Suprapubic skin (tissue), 4 donors: ENCODE measurements at regions not wholly inside any gene's neighbourhood (a gene's known extent, or its start where the extent isn't known, plus 50 kb on each side); places are given as distances from the start of the nearest gene placed in this dataset.

Experiments
- EP300 ChIP-seq: sonication (generic); formaldehyde crosslinking; IDR thresholded peaks from one replicate; pipeline ENCODE4 v1.6.1; 2017; ENCODE audit warnings: antibody characterized with exemption
- POLR2A ChIP-seq, 2 donors: fragments of 450-650 bp; IDR thresholded peaks; one replicate each; pipeline ENCODE4 v1.6.1; 2017; ENCODE audit warnings: antibody characterized with exemption in 2 of 2, mild to moderate bottlenecking in 2 of 2, moderate library complexity in 2 of 2
- POLR2AphosphoS5 ChIP-seq, 3 donors: sonication (generic); formaldehyde crosslinking; IDR thresholded peaks; one replicate each; pipeline ENCODE4 v1.6.1; 2017; ENCODE audit warnings: antibody characterized with exemption in 3 of 3
- TF ChIP-seq, protein P1 (sequence below), 2 donors: fragments of 200-600 bp in 1 of 2; fragments of 450-650 bp in 1 of 2; sonication (generic) in 1 of 2; IDR thresholded peaks; one replicate each; pipeline ENCODE4 v1.5.1; 2016 to 2019; ENCODE audit warnings: antibody characterized with exemption in 2 of 2, mild to moderate bottlenecking in 1 of 2, moderate library complexity in 1 of 2

DNA sequence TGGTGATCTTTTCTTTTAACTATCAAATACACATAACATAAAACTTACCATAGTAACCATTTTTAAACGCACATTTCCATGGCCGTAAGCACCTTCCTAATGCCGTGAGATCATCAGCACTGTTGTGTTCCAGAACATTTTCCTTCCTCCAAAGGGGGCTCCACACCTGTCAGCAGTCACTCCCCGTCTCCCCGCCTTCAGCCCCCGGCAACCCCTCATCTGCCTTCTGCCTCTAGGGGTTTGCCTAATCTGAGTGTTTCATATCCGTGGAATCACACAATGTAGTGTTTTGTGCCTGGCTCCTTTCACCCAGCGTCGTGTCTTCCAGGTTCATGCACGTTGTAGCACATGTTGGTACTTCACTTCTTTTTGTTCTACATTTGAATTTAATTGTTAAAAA is 350.1 kb upstream of the TNRC6C start:
- TF ChIP-seq POLR2A (IDR thresholded peaks at IDR 0.05), result no peak
- no peak for TF ChIP-seq EP300
- TF ChIP-seq, protein P1, sequence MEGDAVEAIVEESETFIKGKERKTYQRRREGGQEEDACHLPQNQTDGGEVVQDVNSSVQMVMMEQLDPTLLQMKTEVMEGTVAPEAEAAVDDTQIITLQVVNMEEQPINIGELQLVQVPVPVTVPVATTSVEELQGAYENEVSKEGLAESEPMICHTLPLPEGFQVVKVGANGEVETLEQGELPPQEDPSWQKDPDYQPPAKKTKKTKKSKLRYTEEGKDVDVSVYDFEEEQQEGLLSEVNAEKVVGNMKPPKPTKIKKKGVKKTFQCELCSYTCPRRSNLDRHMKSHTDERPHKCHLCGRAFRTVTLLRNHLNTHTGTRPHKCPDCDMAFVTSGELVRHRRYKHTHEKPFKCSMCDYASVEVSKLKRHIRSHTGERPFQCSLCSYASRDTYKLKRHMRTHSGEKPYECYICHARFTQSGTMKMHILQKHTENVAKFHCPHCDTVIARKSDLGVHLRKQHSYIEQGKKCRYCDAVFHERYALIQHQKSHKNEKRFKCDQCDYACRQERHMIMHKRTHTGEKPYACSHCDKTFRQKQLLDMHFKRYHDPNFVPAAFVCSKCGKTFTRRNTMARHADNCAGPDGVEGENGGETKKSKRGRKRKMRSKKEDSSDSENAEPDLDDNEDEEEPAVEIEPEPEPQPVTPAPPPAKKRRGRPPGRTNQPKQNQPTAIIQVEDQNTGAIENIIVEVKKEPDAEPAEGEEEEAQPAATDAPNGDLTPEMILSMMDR (IDR thresholded peaks at IDR 0.05), result no peak
- no peak for TF ChIP-seq POLR2AphosphoS5 (IDR thresholded peaks at IDR 0.05)
